B cell (primary cell): ENCODE measurements at regions not wholly inside any gene's neighbourhood (a gene's known extent, or its start where the extent isn't known, plus 50 kb on each side); places are given as distances from the start of the nearest gene placed in this dataset.
A peak's percentile ranks its signal among the peaks of the same experiment; 100 is the strongest.

Experiments
- ATAC-seq: fragments of 200-7000 bp; cut with Tn5 transposase; one replicate; pipeline ENCODE4 v1.10.0; 2021; ENCODE audit warnings: low read depth, mild to moderate bottlenecking, moderate number of reproducible peaks, moderate library complexity
- CTCF ChIA-PET: fragments of 350-600 bp; sonication (Branson Sonifier 250); formaldehyde crosslinking; loops from one replicate; lab custom pipeline; 2021; ENCODE audit warnings: antibody characterized with exemption, inconsistent platforms; lab: Charles Lee
- POLR2A ChIA-PET: fragments of 350-600 bp; sonication (Branson Sonifier 250); formaldehyde crosslinking; loops from one replicate; lab custom pipeline; 2021; ENCODE audit warnings: antibody characterized with exemption; lab: Charles Lee
- DNase-seq: peaks from one replicate; pipeline ENCODE4 v3.0.0; 2013
- H2AFZ ChIP-seq: 2 replicates; pipeline ENCODE4 v1.6.1; 2012; ENCODE audit warnings: mild to moderate bottlenecking, low read depth, low read length; ENCODE audit not compliant: insufficient read depth, poor library complexity, severe bottlenecking
- H3K27ac ChIP-seq, 2 donors: 1 replicate in 1 of 2; 2 replicates in 1 of 2; pipeline ENCODE4 v1.5.1; 2012 to 2013; ENCODE audit warnings: low read length in 2 of 2, mild to moderate bottlenecking in 2 of 2, moderate library complexity in 1 of 2
- H3K27me3 ChIP-seq, 4 experiments: fragments of 200-600 bp in 1 of 4; sonication (generic) in 1 of 4; replicated peaks in 1 of 4; 1 replicate in 2 of 4; 2 replicates in 2 of 4; pipeline versions ENCODE4 v1.6.1 to v1.7.0; 2013 to 2016; ENCODE audit warnings: low read length in 3 of 4, mild to moderate bottlenecking in 2 of 4, mixed read lengths in 1 of 4, moderate library complexity in 1 of 4; ENCODE audit not compliant: insufficient read depth in 4 of 4, control insufficient read depth in 3 of 4; ENCODE audit errors: control extremely low read depth in 1 of 4
- H3K36me3 ChIP-seq, 2 experiments: replicated peaks in 1 of 2; 1 replicate in 1 of 2; 2 replicates in 1 of 2; pipeline versions ENCODE4 v1.6.1 to v1.7.1; 2013; ENCODE audit warnings: low read length in 1 of 2; ENCODE audit not compliant: insufficient read depth in 2 of 2, control insufficient read depth in 1 of 2; ENCODE audit errors: control extremely low read depth in 1 of 2, extremely low read depth in 1 of 2
- H3K4me1 ChIP-seq, 2 donors: fragments of 200-600 bp in 1 of 2; sonication (generic) in 1 of 2; 1 replicate in 1 of 2; 2 replicates in 1 of 2; pipeline versions ENCODE4 v1.5.1 to v1.6.1; 2013 to 2017; ENCODE audit warnings: low read length in 2 of 2; ENCODE audit not compliant: control insufficient read depth in 2 of 2, insufficient read depth in 2 of 2
- H3K4me2 ChIP-seq: replicated peaks from 2 replicates; pipeline ENCODE3; 2012; ENCODE audit warnings: mild to moderate bottlenecking, low read depth, low read length; ENCODE audit not compliant: poor library complexity, severe bottlenecking
- H3K4me3 ChIP-seq, 5 experiments: fragments of 200-600 bp in 1 of 5; sonication (generic) in 1 of 5; 1 replicate in 3 of 5; 2 replicates in 2 of 5; pipeline versions ENCODE4 v1.5.1 to v1.7.0; 2011 to 2016; ENCODE audit warnings: low read length in 4 of 5, mild to moderate bottlenecking in 4 of 5, low read depth in 2 of 5, control low read depth in 1 of 5, moderate library complexity in 1 of 5; ENCODE audit not compliant: insufficient read depth in 1 of 5; ENCODE audit errors: control extremely low read depth in 1 of 5, extremely low read depth in 1 of 5
- H3K79me2 ChIP-seq: fragments of 200-600 bp; sonication (generic); one replicate; pipeline ENCODE4 v1.6.0; 2016; ENCODE audit warnings: low read length; ENCODE audit not compliant: control insufficient read depth, insufficient read depth
- H3K9ac ChIP-seq: fragments of 200-600 bp; sonication (generic); 2 replicates; pipeline ENCODE4 v1.6.1; 2017; ENCODE audit warnings: mild to moderate bottlenecking, low read length, moderate library complexity
- H3K9me3 ChIP-seq, 3 donors: one replicate each; pipeline versions ENCODE4 v1.6.1 to v1.7.1; 2013; ENCODE audit warnings: low read length in 2 of 3; ENCODE audit not compliant: control insufficient read depth in 2 of 3, insufficient read depth in 1 of 3; ENCODE audit errors: control extremely low read depth in 1 of 3
- H4K20me1 ChIP-seq: 2 replicates; pipeline ENCODE4 v1.6.0; 2012; ENCODE audit warnings: mild to moderate bottlenecking, low read length; ENCODE audit not compliant: insufficient read depth, control insufficient read depth, poor library complexity, severe bottlenecking
- H3K27ac Mint-ChIP-seq: one replicate; pipeline ENCODE4 v1.8.0; 2021; ENCODE audit warnings: mixed read lengths
- H3K27me3 Mint-ChIP-seq: one replicate; pipeline ENCODE4 v1.8.0; 2021; ENCODE audit warnings: mixed read lengths
- H3K4me1 Mint-ChIP-seq: one replicate; pipeline ENCODE4 v1.8.0; 2021; ENCODE audit warnings: mixed read lengths
- H3K4me3 Mint-ChIP-seq: one replicate; pipeline ENCODE4 v1.8.0; 2021; ENCODE audit warnings: mixed read lengths
- H3K9me3 Mint-ChIP-seq: one replicate; pipeline ENCODE4 v1.8.0; 2022; ENCODE audit warnings: mixed read lengths; ENCODE audit not compliant: insufficient read depth
- EZH2 ChIP-seq: IDR thresholded peaks from 2 replicates; pipeline ENCODE4 v1.6.1; 2012; ENCODE audit warnings: borderline replicate concordance, low read depth, mild to moderate bottlenecking, moderate library complexity, low read length; ENCODE audit not compliant: insufficient read depth, poor library complexity, severe bottlenecking
- WGBS: methylation state at CpG from one replicate; pipeline ENCODE4 v1.1.5; 2013; ENCODE audit warnings: missing lambda C conversion rate; ENCODE audit not compliant: insufficient coverage; 5-methylcytosine and 5-hydroxymethylcytosine counted together
- intact Hi-C: fragments of 100-400 bp; cut with micrococcal nuclease; formaldehyde crosslinking; loops from one replicate; pipeline ENCODE4 v1.10.0; 2022
- TF ChIP-seq, protein P1 (sequence below): fragments of 200-600 bp; IDR thresholded peaks from one replicate; pipeline ENCODE4 v1.8.0; 2022; ENCODE audit warnings: antibody characterized with exemption, mild to moderate bottlenecking

- Histone ChIP-seq H3K27ac (no peak overlapping the region), H3K79me2 (no peaks in the 10 kb centered on the region), H3K4me2 (no peak overlapping the region), H3K9me3 (no peaks in the 10 kb centered on the region), H3K4me1 (no peaks in the 10 kb centered on the region), H4K20me1 (no peaks in the 10 kb centered on the region), H3K9ac (no peak overlapping the region), H3K36me3 (no peaks in the 10 kb centered on the region), H2AFZ (no peak overlapping the region), H3K4me3 (no peak overlapping the region), H3K27me3 (no peaks in the 10 kb centered on the region)
- Mint-ChIP-seq H3K27ac (no peak overlapping the region), H3K27me3 (no peaks in the 10 kb centered on the region), H3K4me3 (no peak overlapping the region), H3K4me1 (no peaks in the 10 kb centered on the region), H3K9me3 (no peaks in the 10 kb centered on the region)
- DNase-seq (peak; percentile 3), ATAC-seq (no peak)
- TF ChIP-seq, protein P1, sequence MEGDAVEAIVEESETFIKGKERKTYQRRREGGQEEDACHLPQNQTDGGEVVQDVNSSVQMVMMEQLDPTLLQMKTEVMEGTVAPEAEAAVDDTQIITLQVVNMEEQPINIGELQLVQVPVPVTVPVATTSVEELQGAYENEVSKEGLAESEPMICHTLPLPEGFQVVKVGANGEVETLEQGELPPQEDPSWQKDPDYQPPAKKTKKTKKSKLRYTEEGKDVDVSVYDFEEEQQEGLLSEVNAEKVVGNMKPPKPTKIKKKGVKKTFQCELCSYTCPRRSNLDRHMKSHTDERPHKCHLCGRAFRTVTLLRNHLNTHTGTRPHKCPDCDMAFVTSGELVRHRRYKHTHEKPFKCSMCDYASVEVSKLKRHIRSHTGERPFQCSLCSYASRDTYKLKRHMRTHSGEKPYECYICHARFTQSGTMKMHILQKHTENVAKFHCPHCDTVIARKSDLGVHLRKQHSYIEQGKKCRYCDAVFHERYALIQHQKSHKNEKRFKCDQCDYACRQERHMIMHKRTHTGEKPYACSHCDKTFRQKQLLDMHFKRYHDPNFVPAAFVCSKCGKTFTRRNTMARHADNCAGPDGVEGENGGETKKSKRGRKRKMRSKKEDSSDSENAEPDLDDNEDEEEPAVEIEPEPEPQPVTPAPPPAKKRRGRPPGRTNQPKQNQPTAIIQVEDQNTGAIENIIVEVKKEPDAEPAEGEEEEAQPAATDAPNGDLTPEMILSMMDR, result no peak
- no peak for TF ChIP-seq EZH2
- CTCF ChIA-PET, result interaction anchor here (0.7 to 0.9 kb wide), 2 partner anchors 1126 to 1441 kb away, joined by 3 to 4 read pairs; no protein-coding TSS in a partner anchor
- POLR2A ChIA-PET, result no interaction called here
- intact Hi-C loops, result no loop called here
- WGBS, result 58% methylated on average over 10 of the region's 11 CpGs
Measured at GRCh38 chr13:105410602-105411001, 1124.9 kb downstream of the EFNB2 start.

DNA sequence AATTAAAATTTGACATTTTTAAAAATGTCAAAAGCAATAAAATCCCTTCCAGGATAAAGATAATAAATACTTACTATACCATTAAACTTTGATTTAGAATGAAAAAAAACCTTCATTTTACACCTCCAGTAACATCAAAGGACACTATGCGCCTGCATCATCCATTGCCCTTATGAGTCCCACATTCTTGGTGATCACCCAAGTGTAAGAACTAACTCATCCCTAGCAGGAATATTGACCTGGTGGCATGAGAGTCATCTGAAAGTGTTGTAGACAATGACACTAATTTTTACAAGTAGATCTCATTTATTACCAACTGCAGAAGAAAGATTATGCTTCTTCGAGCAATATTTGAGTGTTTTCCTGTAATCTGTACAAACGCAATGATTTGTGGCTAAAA, 1128.9 kb downstream of the EFNB2 start:
- Histone ChIP-seq H3K4me3 (no peak overlapping the region), H3K27me3 (no peaks in the 10 kb centered on the region), H3K4me2 (no peak overlapping the region), H4K20me1 (no peaks in the 10 kb centered on the region), H2AFZ (no peak overlapping the region), H3K79me2 (no peaks in the 10 kb centered on the region), H3K9ac (no peak overlapping the region), H3K27ac (no peak overlapping the region), H3K36me3 (no peaks in the 10 kb centered on the region), H3K9me3 (peaks cover 0 to 1% (median 0%) of the 10 kb centered on the region in 3 donors), H3K4me1 (no peaks in the 10 kb centered on the region)
- Mint-ChIP-seq H3K27me3 (no peaks in the 10 kb centered on the region), H3K4me1 (no peaks in the 10 kb centered on the region), H3K27ac (no peak overlapping the region), H3K4me3 (no peak overlapping the region), H3K9me3 (no peaks in the 10 kb centered on the region)
- DNase-seq (no peak), ATAC-seq (no peak)
- ChIA-PET CTCF (no interaction called here), POLR2A (no interaction called here)
- TF ChIP-seq, protein P1, result no peak
- TF ChIP-seq EZH2, result no peak
- intact Hi-C loops, result no loop called here
- no CpG with 5 or more reads among the region's 3 CpGs for WGBS
